PC-3 (cell line): ENCODE measurements at regions not wholly inside any gene's neighbourhood (a gene's known extent, or its start where the extent isn't known, plus 50 kb on each side); places are given as distances from the start of the nearest gene placed in this dataset.

Experiments
- ATAC-seq: fragments of 200-7000 bp; cut with Tn5 transposase; 2 replicates; pipeline ENCODE4 v1.9.1; 2020; ENCODE audit warnings: mild to moderate bottlenecking, moderate library complexity
- BruUV-seq: library from RNA; stranded (reverse); fragments of 400-500 nt; replicated peaks from 2 replicates; lab custom pipeline; 2021; lab: Mats Ljungman, UMichigan
- CTCF ChIA-PET: fragments of 300-600 bp; sonication (Branson Sonifier 250); formaldehyde crosslinking; loops from one replicate; lab custom pipeline; 2022; ENCODE audit warnings: antibody characterized with exemption; lab: Charles Lee
- POLR2A ChIA-PET: fragments of 300-600 bp; sonication (Branson Sonifier 250); formaldehyde crosslinking; loops from one replicate; lab custom pipeline; 2022; ENCODE audit warnings: antibody characterized with exemption; ENCODE audit not compliant: unreplicated experiment; lab: Charles Lee
- DNase-seq: peaks from one replicate; pipeline ENCODE4 v3.0.0-alpha.2; 2015
- H2AFZ ChIP-seq: fragments of 300-600 bp; sonication (generic); 2 replicates; pipeline ENCODE4 v1.6.0; 2016; ENCODE audit warnings: antibody characterized with exemption, low read length
- H3F3A ChIP-seq: fragments of 300-600 bp; sonication (generic); one replicate; pipeline ENCODE4 v1.6.0; 2017; ENCODE audit warnings: antibody characterized with exemption, low read length, control low read depth, mild to moderate bottlenecking; ENCODE audit not compliant: unreplicated experiment
- H3K27ac ChIP-seq: fragments of 300-600 bp; sonication (generic); 2 replicates; pipeline ENCODE4 v1.5.1; 2016; ENCODE audit warnings: mild to moderate bottlenecking, low read length
- H3K27me3 ChIP-seq: fragments of 300-600 bp; sonication (generic); 2 replicates; pipeline ENCODE4 v1.6.1; 2016; ENCODE audit warnings: low read length, mixed read lengths
- H3K36me3 ChIP-seq: fragments of 300-600 bp; sonication (generic); 2 replicates; pipeline ENCODE4 v1.6.1; 2016; ENCODE audit warnings: low read depth, mixed run types, low read length, mixed read lengths
- H3K4me1 ChIP-seq: fragments of 300-600 bp; sonication (generic); 2 replicates; pipeline ENCODE4 v1.5.1; 2016; ENCODE audit warnings: low read length; ENCODE audit not compliant: insufficient read depth
- H3K4me2 ChIP-seq: fragments of 300-600 bp; sonication (generic); 2 replicates; pipeline ENCODE4 v1.6.0; 2016; ENCODE audit warnings: low read length
- H3K4me3 ChIP-seq: fragments of 300-600 bp; sonication (generic); 2 replicates; pipeline ENCODE4 v1.5.1; 2016; ENCODE audit warnings: mild to moderate bottlenecking, low read length, mixed read lengths
- H3K79me2 ChIP-seq: fragments of 300-600 bp; sonication (generic); 2 replicates; pipeline ENCODE4 v1.6.1; 2017; ENCODE audit warnings: low read length, mixed read lengths
- H3K9ac ChIP-seq: fragments of 300-600 bp; sonication (generic); 2 replicates; pipeline ENCODE4 v1.6.0; 2016; ENCODE audit warnings: mild to moderate bottlenecking, low read length
- H3K9me2 ChIP-seq: fragments of 300-600 bp; sonication (generic); replicated peaks from 2 replicates; pipeline ENCODE4 v1.6.1; 2016; ENCODE audit warnings: mixed run types, low read length, mixed read lengths
- H3K9me3 ChIP-seq: fragments of 300-600 bp; sonication (generic); 2 replicates; pipeline ENCODE4 v1.6.1; 2016; ENCODE audit warnings: low read length, mixed read lengths
- H4K20me1 ChIP-seq: fragments of 300-600 bp; sonication (generic); 2 replicates; pipeline ENCODE4 v1.6.1; 2016; ENCODE audit warnings: low read length, mixed read lengths
- EZH2 ChIP-seq: fragments of 300-600 bp; sonication (generic); IDR thresholded peaks from one replicate; pipeline ENCODE4 v1.6.1; 2017; ENCODE audit warnings: antibody characterized with exemption, mild to moderate bottlenecking, low read length; ENCODE audit not compliant: unreplicated experiment
- EZH2phosphoT487 ChIP-seq: fragments of 300-600 bp; sonication (generic); IDR thresholded peaks from 2 replicates; pipeline ENCODE4 v1.6.1; 2018; ENCODE audit warnings: mild to moderate bottlenecking, antibody characterized with exemption, low read length, borderline replicate concordance
- intact Hi-C: fragments of 100-400 bp; cut with micrococcal nuclease; formaldehyde crosslinking; loops from 2 replicates; pipeline ENCODE4 v1.9.0; 2023
- TF ChIP-seq, protein P1 (sequence below): fragments of 300-600 bp; sonication (generic); conservative IDR thresholded peaks from 2 replicates; pipeline ENCODE4 v1.5.1; 2017; ENCODE audit warnings: antibody characterized with exemption, low read depth, mild to moderate bottlenecking, low read length

DNA sequence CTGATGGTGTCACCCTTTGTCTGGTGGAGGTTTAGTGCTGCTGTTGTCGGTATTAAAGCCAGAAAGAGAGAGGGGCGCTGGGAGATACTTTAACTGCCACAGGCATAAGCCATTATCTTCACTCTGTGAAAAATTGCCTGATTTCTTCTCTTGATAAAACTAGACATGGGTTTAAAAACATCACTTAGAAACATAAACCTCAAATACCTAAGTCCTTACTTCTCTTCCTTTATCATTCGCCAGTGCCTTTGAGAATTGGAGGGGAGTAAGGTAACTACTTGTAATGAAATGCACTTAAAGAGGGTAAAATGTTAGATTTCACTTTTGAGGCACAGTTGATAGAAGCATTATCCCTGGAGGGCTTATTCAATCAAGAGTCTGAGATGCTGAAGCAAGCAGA, 434.5 kb downstream of the OLFM4 start:
- POLR2A ChIA-PET: no interaction called here
- H3K36me3 ChIP-seq: no peaks in the 10 kb centered on the region
- no peak for TF ChIP-seq EZH2
- H3K9me2 ChIP-seq: no peaks in the 10 kb centered on the region
- H3K9me3 ChIP-seq: no peaks in the 10 kb centered on the region
- no peak overlapping the region for H3K4me2 ChIP-seq
- no peak overlapping the region for H3K4me3 ChIP-seq
- no peak overlapping the region for H3K27ac ChIP-seq
- H3F3A ChIP-seq: no peaks in the 10 kb centered on the region
- CTCF ChIA-PET: no interaction called here
- no peaks in the 10 kb centered on the region for H3K79me2 ChIP-seq
- no peak overlapping the region for H2AFZ ChIP-seq
- ATAC-seq (no peak), DNase-seq (no peak)
- no peaks in the 10 kb centered on the region for H3K4me1 ChIP-seq
- intact Hi-C loops: no loop called here
- no peak overlapping the region for H3K9ac ChIP-seq
- BruUV-seq: no TSS peak
- no peaks in the 10 kb centered on the region for H3K27me3 ChIP-seq
- no peaks in the 10 kb centered on the region for H4K20me1 ChIP-seq

- ChIA-PET POLR2A (no interaction called here), CTCF (no interaction called here)
- Histone ChIP-seq H3K36me3 (no peaks in the 10 kb centered on the region), H3K9me2 (no peaks in the 10 kb centered on the region), H3K4me1 (no peaks in the 10 kb centered on the region), H3K27me3 (no peaks in the 10 kb centered on the region), H3F3A (no peaks in the 10 kb centered on the region), H4K20me1 (no peaks in the 10 kb centered on the region), H3K9me3 (no peaks in the 10 kb centered on the region), H3K4me3 (no peak overlapping the region), H2AFZ (no peak overlapping the region), H3K9ac (no peak overlapping the region), H3K27ac (no peak overlapping the region), H3K79me2 (no peaks in the 10 kb centered on the region), H3K4me2 (no peak overlapping the region)
- TF ChIP-seq EZH2phosphoT487 (no peak), EZH2 (no peak)
- TF ChIP-seq, protein P1, sequence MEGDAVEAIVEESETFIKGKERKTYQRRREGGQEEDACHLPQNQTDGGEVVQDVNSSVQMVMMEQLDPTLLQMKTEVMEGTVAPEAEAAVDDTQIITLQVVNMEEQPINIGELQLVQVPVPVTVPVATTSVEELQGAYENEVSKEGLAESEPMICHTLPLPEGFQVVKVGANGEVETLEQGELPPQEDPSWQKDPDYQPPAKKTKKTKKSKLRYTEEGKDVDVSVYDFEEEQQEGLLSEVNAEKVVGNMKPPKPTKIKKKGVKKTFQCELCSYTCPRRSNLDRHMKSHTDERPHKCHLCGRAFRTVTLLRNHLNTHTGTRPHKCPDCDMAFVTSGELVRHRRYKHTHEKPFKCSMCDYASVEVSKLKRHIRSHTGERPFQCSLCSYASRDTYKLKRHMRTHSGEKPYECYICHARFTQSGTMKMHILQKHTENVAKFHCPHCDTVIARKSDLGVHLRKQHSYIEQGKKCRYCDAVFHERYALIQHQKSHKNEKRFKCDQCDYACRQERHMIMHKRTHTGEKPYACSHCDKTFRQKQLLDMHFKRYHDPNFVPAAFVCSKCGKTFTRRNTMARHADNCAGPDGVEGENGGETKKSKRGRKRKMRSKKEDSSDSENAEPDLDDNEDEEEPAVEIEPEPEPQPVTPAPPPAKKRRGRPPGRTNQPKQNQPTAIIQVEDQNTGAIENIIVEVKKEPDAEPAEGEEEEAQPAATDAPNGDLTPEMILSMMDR: no peak
- DNase-seq (no peak), ATAC-seq (no peak)
- intact Hi-C loops: no loop called here
- no TSS peak for BruUV-seq
Observed at GRCh38 chr13:53466576-53466975, 438.0 kb downstream of the OLFM4 start.

GRCh38 chr13:53473397-53473796, 444.8 kb downstream of the OLFM4 start:
- H3K9me3 ChIP-seq: no peaks in the 10 kb centered on the region
- H3K9me2 ChIP-seq: no peaks in the 10 kb centered on the region
- TF ChIP-seq EZH2: no peak
- TF ChIP-seq EZH2phosphoT487: no peak
- TF ChIP-seq, protein P1: no peak
- no peaks in the 10 kb centered on the region for H3F3A ChIP-seq
- H3K9ac ChIP-seq: no peak overlapping the region
- H3K79me2 ChIP-seq: no peaks in the 10 kb centered on the region
- H3K36me3 ChIP-seq: no peaks in the 10 kb centered on the region
- H3K4me2 ChIP-seq: no peak overlapping the region
- no peak for DNase-seq
- ChIA-PET CTCF (no interaction called here), POLR2A (no interaction called here)
- H2AFZ ChIP-seq: no peak overlapping the region
- no TSS peak for BruUV-seq
- H4K20me1 ChIP-seq: no peaks in the 10 kb centered on the region
- no peak overlapping the region for H3K4me3 ChIP-seq
- no peak for ATAC-seq
- H3K4me1 ChIP-seq: no peaks in the 10 kb centered on the region
- no peaks in the 10 kb centered on the region for H3K27me3 ChIP-seq
- no peak overlapping the region for H3K27ac ChIP-seq
- intact Hi-C loops: no loop called here
